SK-N-SH (cell line): ENCODE measurements at regions not wholly inside any gene's neighbourhood (a gene's known extent, or its start where the extent isn't known, plus 50 kb on each side); places are given as distances from the start of the nearest gene placed in this dataset.

Experiments used
- CTCF ChIP-seq: fragments of 200-600 bp; sonication (generic); IDR thresholded peaks from 2 replicates; pipeline ENCODE4 v1.6.1; 2017; ENCODE audit warnings: antibody characterized with exemption, mild to moderate bottlenecking, moderate library complexity
- ELF1 ChIP-seq: IDR thresholded peaks from 2 replicates; pipeline ENCODE4 v1.4.0; 2012
- GABPA ChIP-seq: IDR thresholded peaks from 2 replicates; pipeline ENCODE4 v1.4.0; 2012; ENCODE audit warnings: low read depth, mild to moderate bottlenecking
- GATA2 ChIP-seq: sonication (generic); formaldehyde crosslinking; IDR thresholded peaks from 2 replicates; pipeline ENCODE4 v1.5.0; 2020; ENCODE audit warnings: mild to moderate bottlenecking, missing genetic modification reagents
- POLR2AphosphoS5 ChIP-seq: IDR thresholded peaks from 2 replicates; pipeline ENCODE4 v1.6.1; 2012; ENCODE audit warnings: low read depth, low read length
- TF ChIP-seq, protein P1 (sequence below): IDR thresholded peaks from 2 replicates; pipeline ENCODE4 v1.4.0; 2012; ENCODE audit warnings: low read depth
- TF ChIP-seq, protein P2 (sequence below): fragments of 150-350 bp; IDR thresholded peaks from 2 replicates; pipeline ENCODE4 v1.6.1; 2016; ENCODE audit warnings: mild to moderate bottlenecking, low read depth, low read length

GRCh38 chr13:90796474-90796873 lies 551.0 kb upstream of the MIR17HG start:
- TF ChIP-seq CTCF, result no peak
- TF ChIP-seq GATA2, result no peak
- TF ChIP-seq POLR2AphosphoS5, result no peak
- no peak for TF ChIP-seq ELF1
- TF ChIP-seq, protein P1, sequence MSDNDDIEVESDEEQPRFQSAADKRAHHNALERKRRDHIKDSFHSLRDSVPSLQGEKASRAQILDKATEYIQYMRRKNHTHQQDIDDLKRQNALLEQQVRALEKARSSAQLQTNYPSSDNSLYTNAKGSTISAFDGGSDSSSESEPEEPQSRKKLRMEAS, result no peak
- no peak for TF ChIP-seq GABPA
- TF ChIP-seq, protein P2, sequence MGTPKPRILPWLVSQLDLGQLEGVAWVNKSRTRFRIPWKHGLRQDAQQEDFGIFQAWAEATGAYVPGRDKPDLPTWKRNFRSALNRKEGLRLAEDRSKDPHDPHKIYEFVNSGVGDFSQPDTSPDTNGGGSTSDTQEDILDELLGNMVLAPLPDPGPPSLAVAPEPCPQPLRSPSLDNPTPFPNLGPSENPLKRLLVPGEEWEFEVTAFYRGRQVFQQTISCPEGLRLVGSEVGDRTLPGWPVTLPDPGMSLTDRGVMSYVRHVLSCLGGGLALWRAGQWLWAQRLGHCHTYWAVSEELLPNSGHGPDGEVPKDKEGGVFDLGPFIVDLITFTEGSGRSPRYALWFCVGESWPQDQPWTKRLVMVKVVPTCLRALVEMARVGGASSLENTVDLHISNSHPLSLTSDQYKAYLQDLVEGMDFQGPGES, result no peak
